H1 (cell line): ENCODE measurements at regions not wholly inside any gene's neighbourhood (a gene's known extent, or its start where the extent isn't known, plus 50 kb on each side); places are given as distances from the start of the nearest gene placed in this dataset.

Experiments
- CTCF ChIA-PET: fragments of 300-600 bp; sonication (Branson Sonifier 250); formaldehyde crosslinking; loops from one replicate; lab custom pipeline; 2021; ENCODE audit not compliant: partially characterized antibody; lab: Charles Lee
- POLR2A ChIA-PET: fragments of 300-600 bp; sonication (Branson Sonifier 250); formaldehyde crosslinking; loops from one replicate; lab custom pipeline; 2021; ENCODE audit warnings: inconsistent platforms; ENCODE audit not compliant: partially characterized antibody; lab: Charles Lee
- DNase-seq, 2 experiments: peaks; one replicate each; pipeline versions ENCODE4 v3.0.0 to v3.0.0-alpha.2; 2010 to 2022; ENCODE audit warnings: low spot score in 2 of 2, low read depth in 1 of 2, mixed read lengths in 1 of 2
- FAIRE-seq: peaks from 2 replicates; lab custom pipeline; 2011; peaks lifted over from hg19 to GRCh38; lab: Jason Lieb, UNC
- H2AFZ ChIP-seq: 2 replicates; pipeline ENCODE4 v1.8.1; 2012; ENCODE audit warnings: low read length, inconsistent platforms
- H2AK5ac ChIP-seq: 2 replicates; pipeline ENCODE4 v1.6.1; 2013; ENCODE audit warnings: low read depth, low read length
- H2BK120ac ChIP-seq: replicated peaks from 2 replicates; pipeline ENCODE3; 2013; ENCODE audit warnings: low read depth, low read length, inconsistent platforms
- H2BK12ac ChIP-seq: 2 replicates; pipeline ENCODE4 v1.6.1; 2013; ENCODE audit warnings: low read depth, low read length
- H2BK15ac ChIP-seq: 2 replicates; pipeline ENCODE4 v1.6.1; 2013; ENCODE audit warnings: low read length
- H2BK20ac ChIP-seq: 2 replicates; pipeline ENCODE4 v1.6.1; 2013; ENCODE audit warnings: low read length
- H2BK5ac ChIP-seq: 2 replicates; pipeline ENCODE4 v1.6.1; 2013; ENCODE audit warnings: low read depth, low read length
- H3K14ac ChIP-seq: 2 replicates; pipeline ENCODE4 v1.6.1; 2013; ENCODE audit warnings: inconsistent platforms; ENCODE audit not compliant: insufficient read length
- H3K18ac ChIP-seq: 2 replicates; pipeline ENCODE4 v1.6.1; 2013; ENCODE audit warnings: low read length; ENCODE audit errors: extremely low read depth
- H3K23ac ChIP-seq: 2 replicates; pipeline ENCODE4 v1.6.1; 2013; ENCODE audit warnings: inconsistent platforms; ENCODE audit not compliant: insufficient read length
- H3K23me2 ChIP-seq: 2 replicates; pipeline ENCODE4 v1.6.1; 2013; ENCODE audit warnings: low read depth, low read length
- H3K27ac ChIP-seq: 2 replicates; pipeline ENCODE4 v1.6.1; 2011; ENCODE audit warnings: low read depth, low read length, inconsistent platforms
- H3K27me3 ChIP-seq, 4 experiments: replicated peaks in 1 of 4; 1 replicate in 1 of 4; 2 replicates in 3 of 4; pipeline versions ENCODE4 v1.6.1 to v1.8.1; 2011 to 2013; ENCODE audit warnings: low read length in 3 of 4, mild to moderate bottlenecking in 3 of 4, inconsistent platforms in 2 of 4, mixed read lengths in 2 of 4, moderate library complexity in 1 of 4; ENCODE audit not compliant: control insufficient read depth in 3 of 4, insufficient read depth in 3 of 4; ENCODE audit errors: extremely low read depth in 1 of 4
- H3K36me3 ChIP-seq, 4 experiments: 2 replicates each; pipeline versions ENCODE4 v1.6.1 to v1.8.1; 2011 to 2013; ENCODE audit warnings: mild to moderate bottlenecking in 4 of 4, low read length in 3 of 4, moderate library complexity in 2 of 4, control low read depth in 1 of 4, inconsistent platforms in 1 of 4; ENCODE audit not compliant: insufficient read depth in 4 of 4, control insufficient read depth in 2 of 4
- H3K4ac ChIP-seq: replicated peaks from 2 replicates; pipeline ENCODE3; 2013; ENCODE audit warnings: low read length, low read depth, mixed read lengths, inconsistent platforms; ENCODE audit not compliant: insufficient read length
- H3K4me1 ChIP-seq, 4 experiments: replicated peaks in 1 of 4; 1 replicate in 1 of 4; 2 replicates in 3 of 4; pipeline versions ENCODE4 v1.6.1 to v1.8.1; 2011 to 2013; ENCODE audit warnings: low read length in 3 of 4, inconsistent platforms in 2 of 4, mixed read lengths in 1 of 4; ENCODE audit not compliant: insufficient read depth in 4 of 4, control insufficient read depth in 3 of 4
- H3K4me2 ChIP-seq, 2 experiments: 2 replicates each; pipeline versions ENCODE4 v1.6.1 to v1.8.1; 2011 to 2013; ENCODE audit warnings: low read depth in 2 of 2, low read length in 2 of 2, control low read depth in 1 of 2, inconsistent platforms in 1 of 2, mild to moderate bottlenecking in 1 of 2; ENCODE audit not compliant: insufficient read depth in 1 of 2
- H3K4me3 ChIP-seq, 4 experiments: fragments of 200-600, 300-600 bp in 1 of 4; sonication (generic), shearing (Covaris generic), sonication (Bioruptor Twin) in 1 of 4; 2 replicates each; pipeline versions ENCODE4 v1.5.1 to v1.8.1; 2011 to 2016; ENCODE audit warnings: low read length in 4 of 4, low read depth in 3 of 4, control low read depth in 2 of 4, inconsistent platforms in 2 of 4, mild to moderate bottlenecking in 2 of 4, mixed read lengths in 1 of 4, moderate library complexity in 1 of 4; ENCODE audit not compliant: insufficient read depth in 2 of 4; ENCODE audit errors: extremely low read depth in 1 of 4
- H3K56ac ChIP-seq: replicated peaks from 2 replicates; pipeline ENCODE3; 2013; ENCODE audit warnings: low read depth, mild to moderate bottlenecking, mixed read lengths, low read length, inconsistent platforms; ENCODE audit not compliant: insufficient read length
- H3K79me1 ChIP-seq: 2 replicates; pipeline ENCODE4 v1.6.1; 2013; ENCODE audit warnings: low read depth, low read length, control low read depth
- H3K79me2 ChIP-seq, 2 experiments: 2 replicates each; pipeline versions ENCODE4 v1.6.1 to v1.8.1; 2012 to 2013; ENCODE audit warnings: low read length in 2 of 2, mild to moderate bottlenecking in 2 of 2, inconsistent platforms in 1 of 2; ENCODE audit not compliant: insufficient read depth in 2 of 2, control insufficient read depth in 1 of 2
- H3K9ac ChIP-seq, 4 experiments: replicated peaks in 1 of 4; 1 replicate in 1 of 4; 2 replicates in 3 of 4; pipeline versions ENCODE4 v1.6.1 to v1.8.1; 2011 to 2013; ENCODE audit warnings: low read depth in 3 of 4, low read length in 3 of 4, control low read depth in 2 of 4, mild to moderate bottlenecking in 2 of 4, moderate library complexity in 2 of 4, inconsistent platforms in 1 of 4; ENCODE audit errors: extremely low read depth in 1 of 4
- H3K9me3 ChIP-seq, 2 experiments: 2 replicates each; pipeline versions ENCODE4 v1.6.1 to v1.8.1; 2012 to 2013; ENCODE audit warnings: mild to moderate bottlenecking in 2 of 2, moderate library complexity in 2 of 2, control low read depth in 1 of 2, inconsistent platforms in 1 of 2, low read depth in 1 of 2, low read length in 1 of 2, mixed read lengths in 1 of 2; ENCODE audit not compliant: insufficient read depth in 2 of 2
- H4K20me1 ChIP-seq, 2 experiments: replicated peaks in 1 of 2; 2 replicates each; pipeline versions ENCODE3 to v1.8.1; 2011 to 2013; ENCODE audit warnings: inconsistent platforms in 2 of 2, low read length in 2 of 2, mild to moderate bottlenecking in 1 of 2; ENCODE audit not compliant: insufficient read depth in 2 of 2, control insufficient read depth in 1 of 2
- H4K5ac ChIP-seq: 2 replicates; pipeline ENCODE4 v1.6.1; 2013; ENCODE audit warnings: low read length, low read depth, mixed read lengths, inconsistent platforms; ENCODE audit not compliant: insufficient read length
- H4K8ac ChIP-seq: 2 replicates; pipeline ENCODE4 v1.8.0; 2013; ENCODE audit warnings: mild to moderate bottlenecking, moderate library complexity, low read length, inconsistent platforms; ENCODE audit not compliant: insufficient read depth; ENCODE audit errors: extremely low read depth
- H4K91ac ChIP-seq: replicated peaks from 2 replicates; pipeline ENCODE3; 2013; ENCODE audit warnings: low read length, mixed read lengths, inconsistent platforms; ENCODE audit not compliant: insufficient read length
- ASH2L ChIP-seq: fragments of 200-600, 300-600 bp; sonication (generic); IDR thresholded peaks from one replicate; pipeline ENCODE4 v1.7.1; 2017; ENCODE audit warnings: low read length
- BACH1 ChIP-seq: IDR thresholded peaks from 2 replicates; pipeline ENCODE4 v1.6.1; 2012; ENCODE audit warnings: low read length, improper control_type of control experiment
- BRCA1 ChIP-seq: IDR thresholded peaks from 2 replicates; pipeline ENCODE4 v1.6.1; 2012; ENCODE audit warnings: low read depth, low read length, improper control_type of control experiment
- CBX8 ChIP-seq: fragments of 300-800, 300-1000 bp; sonication (generic); IDR thresholded peaks from 2 replicates; pipeline ENCODE4 v1.7.1; 2016; ENCODE audit warnings: low read depth, low read length, borderline replicate concordance
- EZH2 ChIP-seq: fragments of 200-600 bp; sonication (generic); IDR thresholded peaks from 2 replicates; pipeline ENCODE4 v1.7.1; 2012; ENCODE audit warnings: low read depth, mild to moderate bottlenecking, moderate library complexity, low read length, inconsistent platforms; ENCODE audit not compliant: severe bottlenecking
- HDAC6 ChIP-seq: IDR thresholded peaks from one replicate; pipeline ENCODE4 v1.7.1; 2012; ENCODE audit warnings: low read depth, mild to moderate bottlenecking, inconsistent platforms, low read length, moderate library complexity
- JUN ChIP-seq: IDR thresholded peaks from 2 replicates; pipeline ENCODE4 v1.6.1; 2011; ENCODE audit warnings: low read depth, mild to moderate bottlenecking, improper control_type of control experiment, low read length
- NANOG ChIP-seq: IDR thresholded peaks from 2 replicates; pipeline ENCODE4 v1.6.1; 2011; ENCODE audit warnings: low read length, low read depth, mild to moderate bottlenecking, inconsistent platforms; ENCODE audit not compliant: insufficient read depth, poor library complexity, severe bottlenecking
- RNF2 ChIP-seq: fragments of 200-900, 300-1000 bp; sonication (generic); IDR thresholded peaks from 2 replicates; pipeline ENCODE4 v1.7.1; 2016; ENCODE audit warnings: borderline replicate concordance, low read depth, mild to moderate bottlenecking, antibody characterized with exemption, low read length; ENCODE audit not compliant: poor library complexity, severe bottlenecking; ENCODE audit errors: missing control alignments
- RXRA ChIP-seq: IDR thresholded peaks from 2 replicates; pipeline ENCODE4 v1.6.1; 2011; ENCODE audit warnings: low read depth, mild to moderate bottlenecking, low read length, moderate library complexity; ENCODE audit not compliant: insufficient read depth
- SRF ChIP-seq: IDR thresholded peaks from 2 replicates; pipeline ENCODE4 v1.6.1; 2011; ENCODE audit warnings: mild to moderate bottlenecking, low read depth, low read length, moderate library complexity
- TAF1 ChIP-seq: IDR thresholded peaks from 2 replicates; pipeline ENCODE4 v1.6.1; 2011; ENCODE audit warnings: mild to moderate bottlenecking, low read depth, low read length
- USF2 ChIP-seq: IDR thresholded peaks from 2 replicates; pipeline ENCODE4 v1.6.1; 2011; ENCODE audit warnings: low read length, improper control_type of control experiment
- WGBS, 2 experiments: shearing (Covaris generic) in 1 of 2; methylation state at CpG; one replicate each; pipeline versions ENCODE4 v1.1.6 to v1.1.7; 2013 to 2015; ENCODE audit warnings: low lambda C conversion rate in 2 of 2, mixed read lengths in 2 of 2, inconsistent platforms in 1 of 2, low coverage in 1 of 2, missing lambda C conversion rate in 1 of 2; ENCODE audit not compliant: insufficient replicate concordance in 2 of 2, insufficient coverage in 1 of 2, insufficient read length in 1 of 2; ENCODE audit errors: extremely low coverage in 1 of 2, missing lambda C conversion rate in 1 of 2; 5-methylcytosine and 5-hydroxymethylcytosine counted together

- Histone ChIP-seq H2BK20ac (no peak overlapping the region), H3K56ac (no peak overlapping the region), H2BK5ac (no peak overlapping the region), H3K27me3 (no peaks in the 10 kb centered on the region), H3K9ac (no peak overlapping the region), H3K36me3 (no peaks in the 10 kb centered on the region), H4K91ac (no peak overlapping the region), H3K23me2 (no peaks in the 10 kb centered on the region), H3K4me1 (no peaks in the 10 kb centered on the region; a peak in 1 of 7 replicates), H4K8ac (no peak overlapping the region), H2BK12ac (no peak overlapping the region), H3K23ac (no peak overlapping the region), H3K4me3 (no peak overlapping the region), H3K79me2 (no peaks in the 10 kb centered on the region), H2AK5ac (no peak overlapping the region), H4K20me1 (no peaks in the 10 kb centered on the region), H3K27ac (no peak overlapping the region), H2BK15ac (no peak overlapping the region), H2AFZ (no peak overlapping the region), H3K14ac (no peak overlapping the region), H2BK120ac (no peak overlapping the region), H4K5ac (no peak overlapping the region), H3K9me3 (no peaks in the 10 kb centered on the region), H3K18ac (no peak overlapping the region), H3K4me2 (no peak overlapping the region), H3K79me1 (no peaks in the 10 kb centered on the region), H3K4ac (no peak overlapping the region)
- DNase-seq (no peak), FAIRE-seq (no peak)
- TF ChIP-seq RXRA (no peak), SRF (no peak), HDAC6 (no peak), RNF2 (no peak), CBX8 (no peak), EZH2 (no peak), TAF1 (no peak), NANOG (no peak), ASH2L (no peak), JUN (no peak), BACH1 (no peak), USF2 (no peak), BRCA1 (no peak)
- ChIA-PET POLR2A (interaction anchor here (0.6 to 1.0 kb wide), 2 partner anchors 13 to 87 kb away, joined by 3 to 4 read pairs; no protein-coding TSS in a partner anchor), CTCF (interaction anchor here (0.6 to 1.2 kb wide), 3 partner anchors 9 to 120 kb away, joined by 3 read pairs; no protein-coding TSS in a partner anchor)
- WGBS, 2 experiments, result 89% methylated on average over 3 of the region's 3 CpGs; no CpG with 5 or more reads in 1 of the 2 experiments
Observed at GRCh38 chr2:41920181-41920580, 127.6 kb upstream of the PKDCC start.
